ENCODE measurements at regions not wholly inside any gene's neighbourhood (a gene's known extent, or its start where the extent isn't known, plus 50 kb on each side); places are given as distances from the start of the nearest gene placed in this dataset.

DNA sequence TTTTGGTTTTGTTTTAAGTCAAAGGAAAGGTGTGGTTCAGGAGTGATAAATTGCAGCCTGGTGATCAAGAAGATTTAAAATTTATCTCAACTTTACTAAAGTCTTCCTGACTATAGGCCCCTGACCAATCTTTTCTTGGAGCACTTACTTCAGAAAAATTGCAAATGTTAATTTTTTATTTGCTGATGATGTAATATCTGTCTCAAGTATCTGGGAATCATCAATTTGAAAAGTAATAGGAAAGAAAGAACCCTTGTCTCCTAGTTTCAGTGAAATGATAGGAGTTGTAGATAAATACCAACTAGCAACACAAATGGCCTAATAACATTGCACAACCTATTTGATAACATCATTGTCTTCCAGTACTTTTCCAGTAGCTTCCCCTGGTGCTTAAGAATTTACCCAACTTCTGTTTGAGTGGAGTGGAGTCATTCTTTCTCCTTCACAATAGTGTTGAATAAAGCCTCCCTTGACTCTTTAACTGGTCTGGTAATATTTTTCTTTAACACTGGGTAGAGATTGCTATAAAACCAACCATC lies 648.3 kb upstream of the ADGRB3 start:
- intact Hi-C loops (cut with micrococcal nuclease) (no loop called here), in situ Hi-C loops (cut with MboI) (no loop called here)
- H3K4me3 ChIP-seq, result no peak overlapping the region
- no peak overlapping the region for H3K9ac ChIP-seq (ENCODE audit: insufficient read depth in 1 of 2, low read depth in 2 of 2, low read length in 2 of 2)
- no peaks in the 10 kb centered on the region for H4K20me1 ChIP-seq (replicated peaks; ENCODE audit: control insufficient read depth, insufficient read depth, low read length)
- no TSS peak for BruUV-seq (replicated peaks)
- DNase-seq (ENCODE audit: extremely low read depth in 1 of 4, low spot score in 3 of 4) (no peak), FAIRE-seq (no peak), ATAC-seq (no peak)
- no peak overlapping the region for H3K27ac ChIP-seq (ENCODE audit: extremely low read depth, low read depth, low read length)
- ChIA-PET POLR2A (no interaction called here), CTCF (ENCODE audit: low intra/inter-chr PET ratio) (no interaction called here)
- H2AFZ ChIP-seq (ENCODE audit: low read depth, low read length), result peak overlapping the region; percentile 28; the same call in 1 of the 2 replicates
- no peaks in the 10 kb centered on the region for H3K79me2 ChIP-seq (ENCODE audit: control insufficient read depth, insufficient read depth, low read length)
- H3K36me3 ChIP-seq (ENCODE audit: control insufficient read depth, insufficient read depth, low read length), result no peaks in the 10 kb centered on the region
- H3K9me1 ChIP-seq (ENCODE audit: control insufficient read depth, insufficient read depth, low read length), result no peaks in the 10 kb centered on the region
- no peak overlapping the region for H3K4me2 ChIP-seq (ENCODE audit: insufficient read depth, low read length)
- H3K9me3 ChIP-seq (replicated peaks; ENCODE audit: control insufficient read depth, insufficient read depth, low read depth, low read length), result no peaks in the 10 kb centered on the region
- TF ChIP-seq MAFG (tag; conservative IDR thresholded peaks at IDR 0.05) (peak; percentile 55), CEBPG (CRISPR knock-in tag; IDR thresholded peaks at IDR 0.05) (no peak), CEBPG (tag; conservative IDR thresholded peaks at IDR 0.05 in 1 of 2, IDR thresholded peaks at IDR 0.05 in 1 of 2) (peak; percentile 65 to 85), CEBPB (tag; IDR thresholded peaks at IDR 0.05) (peak; percentile 92), CREB1 (IDR thresholded peaks at IDR 0.05) (no peak), CREB1 (CRISPR knock-in tag; IDR thresholded peaks at IDR 0.05) (no peak), ZNF316 (IDR thresholded peaks at IDR 0.05) (peak; percentile 76), C11orf30 (IDR thresholded peaks at IDR 0.05; ENCODE audit: low read depth) (peak; percentile 51), HDAC3 (IDR thresholded peaks at IDR 0.05; ENCODE audit: borderline replicate concordance, partially characterized antibody) (no peak), DACH1 (IDR thresholded peaks at IDR 0.05; ENCODE audit: partially characterized antibody) (peak; percentile 32)
- TF ChIP-seq, protein P1, sequence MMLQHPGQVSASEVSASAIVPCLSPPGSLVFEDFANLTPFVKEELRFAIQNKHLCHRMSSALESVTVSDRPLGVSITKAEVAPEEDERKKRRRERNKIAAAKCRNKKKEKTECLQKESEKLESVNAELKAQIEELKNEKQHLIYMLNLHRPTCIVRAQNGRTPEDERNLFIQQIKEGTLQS (IDR thresholded peaks at IDR 0.05), result peak; percentile 73
- TF ChIP-seq, protein P1 (CRISPR knock-in tag; conservative IDR thresholded peaks at IDR 0.05), result no peak
- H3K27me3 ChIP-seq (ENCODE audit: control insufficient read depth in 2 of 2, insufficient read depth in 2 of 2, low read length in 2 of 2), result no peaks in the 10 kb centered on the region
- no peaks in the 10 kb centered on the region for H3K4me1 ChIP-seq (replicated peaks in 1 of 2; ENCODE audit: control insufficient read depth in 2 of 2, insufficient read depth in 2 of 2, low read length in 2 of 2)

Data from K562 (cell line).